HG02763 (cell line): ENCODE measurements at regions not wholly inside any gene's neighbourhood (a gene's known extent, or its start where the extent isn't known, plus 50 kb on each side); places are given as distances from the start of the nearest gene placed in this dataset.
"Not testable (repeated sequence)": the region's sequence is repeated elsewhere in the genome, so short reads cannot be mapped to it uniquely, and the experiment has no call there.

Source experiments
- ATAC-seq: cut with Tn5 transposase; IDR thresholded peaks from one replicate; pipeline ENCODE4 v1.9.1; 2021; ENCODE audit warnings: mild to moderate bottlenecking, moderate library complexity; ENCODE audit not compliant: unreplicated experiment

- ATAC-seq, result no peak
Observed at GRCh38 chrX:13223868-13224567, 95.8 kb downstream of the ATXN3L start.

GRCh38 chrX:13220916-13221315, 98.9 kb downstream of the ATXN3L start:
- ATAC-seq, result no peak

GRCh38 chrX:13219991-13220764, 99.7 kb downstream of the ATXN3L start:
- ATAC-seq, result no peak

GRCh38 chrX:13218758-13219157, 101.1 kb downstream of the ATXN3L start:
- no peak for ATAC-seq

- no peak for ATAC-seq
Observed at GRCh38 chrX:13216139-13216538, 103.7 kb downstream of the ATXN3L start.

GRCh38 chrX:13215729-13216128, 104.1 kb downstream of the ATXN3L start:
- ATAC-seq, result no peak

- no peak for ATAC-seq
Observed at GRCh38 chrX:13212191-13212651, 107.6 kb downstream of the ATXN3L start.

GRCh38 chrX:13210142-13210541, 109.7 kb downstream of the ATXN3L start:
- ATAC-seq, result not testable (repeated sequence)

GRCh38 chrX:13209704-13210103, 110.1 kb downstream of the ATXN3L start:
- not testable (repeated sequence) for ATAC-seq

GRCh38 chrX:13208281-13208935, 111.4 kb downstream of the ATXN3L start:
- ATAC-seq, result no peak

GRCh38 chrX:13203271-13203670, 116.6 kb downstream of the ATXN3L start:
- no peak for ATAC-seq

GRCh38 chrX:13201605-13202219, 118.1 kb downstream of the ATXN3L start:
- ATAC-seq, result no peak

- no peak for ATAC-seq
Observed at GRCh38 chrX:13200398-13200797, 119.5 kb downstream of the ATXN3L start.

- ATAC-seq, result no peak
Observed at GRCh38 chrX:13198762-13199064, 121.1 kb downstream of the ATXN3L start.

- no peak for ATAC-seq
Observed at GRCh38 chrX:13198056-13198761, 121.6 kb downstream of the ATXN3L start.

GRCh38 chrX:13196782-13197181, 123.1 kb downstream of the ATXN3L start:
- ATAC-seq, result no peak

- ATAC-seq, result no peak
Observed at GRCh38 chrX:13195340-13195739, 124.5 kb downstream of the ATXN3L start.

- no peak for ATAC-seq
Observed at GRCh38 chrX:13194291-13195103, 125.4 kb downstream of the ATXN3L start.

GRCh38 chrX:13190051-13190450, 129.8 kb downstream of the ATXN3L start:
- ATAC-seq, result no peak

- no peak for ATAC-seq
Observed at GRCh38 chrX:13189380-13189779, 130.5 kb downstream of the ATXN3L start.
